Adrenal gland (tissue), 9 donors: ENCODE measurements at regions not wholly inside any gene's neighbourhood (a gene's known extent, or its start where the extent isn't known, plus 50 kb on each side); places are given as distances from the start of the nearest gene placed in this dataset.

Source experiments
- DNase-seq, 7 donors: peaks; one replicate each; pipeline ENCODE4 v3.0.0-alpha.2; 2019 to 2020
- H3K27ac ChIP-seq, 5 donors: fragments of 200-600 bp; sonication (generic) in 4 of 5; 1 replicate in 3 of 5; 2 replicates in 2 of 5; pipeline versions ENCODE4 v1.5.1 to v1.8.0; 2016 to 2020; ENCODE audit warnings: mild to moderate bottlenecking in 1 of 5
- H3K27me3 ChIP-seq: fragments of 200-600 bp; 2 replicates; pipeline ENCODE4 v1.8.0; 2021
- H3K36me3 ChIP-seq, 2 donors: fragments of 200-600 bp; replicated peaks in 1 of 2; 1 replicate in 1 of 2; 2 replicates in 1 of 2; pipeline versions ENCODE4 v1.5.1 to v1.8.0; 2018 to 2022
- H3K4me1 ChIP-seq, 2 donors: fragments of 200-600 bp; replicated peaks in 1 of 2; 1 replicate in 1 of 2; 2 replicates in 1 of 2; pipeline versions ENCODE4 v1.5.1 to v1.8.0; 2018 to 2021
- H3K4me3 ChIP-seq, 4 donors: fragments of 200-600 bp; sonication (generic) in 3 of 4; one replicate each; pipeline ENCODE4 v1.5.1; 2016 to 2018
- H3K9me3 ChIP-seq, 3 donors: fragments of 200-600 bp; sonication (generic) in 1 of 3; replicated peaks in 1 of 3; 1 replicate in 2 of 3; 2 replicates in 1 of 3; pipeline versions ENCODE4 v1.5.1 to v1.8.0; 2016 to 2021
- POLR2A ChIP-seq, 2 donors: fragments of 450-650 bp; IDR thresholded peaks; one replicate each; pipeline ENCODE4 v1.6.1; 2017; ENCODE audit warnings: antibody characterized with exemption in 2 of 2, mild to moderate bottlenecking in 2 of 2, moderate library complexity in 1 of 2
- WGBS, 4 donors: extraction: QIAGEN DNeasy Blood & Tissue Kit in 2 of 4; methylation state at CpG; one replicate each; pipeline versions ENCODE4 v1.1.5 to v1.1.7; 2013 to 2017; 5-methylcytosine and 5-hydroxymethylcytosine counted together
- intact Hi-C, 2 donors: fragments of 100-400 bp; cut with DNase I; formaldehyde crosslinking; loops; one replicate each; pipeline versions ENCODE4 v1.14.1 to v1.15.0; 2022 to 2023
- TF ChIP-seq, protein P1 (sequence below), 6 experiments: fragments of 450-650 bp in 4 of 6; fragments of 200-600 bp in 2 of 6; sonication (generic) in 1 of 6; IDR thresholded peaks; 1 replicate in 5 of 6; 2 replicates in 1 of 6; pipeline versions ENCODE4 v1.5.1 to v1.8.0; 2016 to 2021; ENCODE audit warnings: antibody characterized with exemption in 6 of 6, mild to moderate bottlenecking in 2 of 6, moderate library complexity in 1 of 6
- donor health status: healthy with polysubstance abuse.
- donor health status: Bipolar disorder and iron deficiency.
- donor health status: DM: yes; HTN: yes; CAD: no.
- donor health status: DM: no; HTN: no; CAD: no.
- donor health status: DM: no; HTN: no; CAD: no.

DNA sequence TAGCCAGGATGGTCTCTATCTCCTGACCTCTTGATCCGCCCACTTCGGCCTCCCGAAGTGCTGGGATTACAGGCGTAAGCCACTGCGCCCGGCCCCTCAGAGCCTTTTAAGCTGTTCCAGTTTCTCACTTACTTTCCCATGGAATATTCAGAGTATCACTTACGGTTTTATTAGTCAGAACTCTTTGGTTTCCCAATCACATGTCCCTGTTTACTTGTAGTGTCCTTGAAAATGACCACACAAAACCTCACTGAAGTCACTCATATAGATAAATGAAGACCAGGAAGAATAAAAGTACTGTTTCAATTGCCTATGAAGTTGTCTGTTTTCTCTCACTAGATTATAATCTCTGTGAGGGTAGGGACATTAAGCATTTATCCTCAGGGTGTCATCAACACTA lies 217.2 kb upstream of the HCCS start:
- H3K27me3 ChIP-seq, result no peaks in the 10 kb centered on the region
- no peak for DNase-seq
- H3K9me3 ChIP-seq, result no peaks in the 10 kb centered on the region
- H3K36me3 ChIP-seq, result no peaks in the 10 kb centered on the region
- no peak for TF ChIP-seq POLR2A (IDR thresholded peaks at IDR 0.05)
- TF ChIP-seq, protein P1, sequence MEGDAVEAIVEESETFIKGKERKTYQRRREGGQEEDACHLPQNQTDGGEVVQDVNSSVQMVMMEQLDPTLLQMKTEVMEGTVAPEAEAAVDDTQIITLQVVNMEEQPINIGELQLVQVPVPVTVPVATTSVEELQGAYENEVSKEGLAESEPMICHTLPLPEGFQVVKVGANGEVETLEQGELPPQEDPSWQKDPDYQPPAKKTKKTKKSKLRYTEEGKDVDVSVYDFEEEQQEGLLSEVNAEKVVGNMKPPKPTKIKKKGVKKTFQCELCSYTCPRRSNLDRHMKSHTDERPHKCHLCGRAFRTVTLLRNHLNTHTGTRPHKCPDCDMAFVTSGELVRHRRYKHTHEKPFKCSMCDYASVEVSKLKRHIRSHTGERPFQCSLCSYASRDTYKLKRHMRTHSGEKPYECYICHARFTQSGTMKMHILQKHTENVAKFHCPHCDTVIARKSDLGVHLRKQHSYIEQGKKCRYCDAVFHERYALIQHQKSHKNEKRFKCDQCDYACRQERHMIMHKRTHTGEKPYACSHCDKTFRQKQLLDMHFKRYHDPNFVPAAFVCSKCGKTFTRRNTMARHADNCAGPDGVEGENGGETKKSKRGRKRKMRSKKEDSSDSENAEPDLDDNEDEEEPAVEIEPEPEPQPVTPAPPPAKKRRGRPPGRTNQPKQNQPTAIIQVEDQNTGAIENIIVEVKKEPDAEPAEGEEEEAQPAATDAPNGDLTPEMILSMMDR (IDR thresholded peaks at IDR 0.05), result no peak
- intact Hi-C loops, result no loop called here
- H3K4me1 ChIP-seq, result no peaks in the 10 kb centered on the region
- WGBS, 4 donors, result 76 to 84% (median 80%) methylated on average over 7 of the region's 7 CpGs
- H3K4me3 ChIP-seq, result no peak overlapping the region
- H3K27ac ChIP-seq, result no peak overlapping the region

DNA sequence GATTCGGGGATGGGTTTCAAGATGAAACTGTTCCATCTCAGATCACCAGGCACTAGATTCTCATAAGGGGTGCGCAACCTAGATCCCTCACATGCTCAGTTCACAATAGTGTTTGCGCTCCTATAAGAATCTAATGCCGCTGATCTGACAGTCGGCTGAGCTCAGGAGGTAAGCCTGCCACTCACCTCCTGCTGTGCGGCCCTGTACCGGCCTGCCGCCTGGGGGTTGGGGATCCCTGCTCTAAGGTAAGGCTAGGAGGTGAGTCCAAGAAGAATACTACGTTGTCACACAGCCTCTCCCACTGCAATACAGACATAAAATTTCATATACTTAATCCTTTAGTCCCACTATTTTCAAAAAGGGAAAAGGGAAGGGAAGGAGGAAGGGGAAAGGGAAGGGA lies 213.4 kb upstream of the HCCS start:
- Histone ChIP-seq H3K27ac (no peak overlapping the region), H3K4me1 (no peaks in the 10 kb centered on the region), H3K9me3 (no peaks in the 10 kb centered on the region), H3K36me3 (no peaks in the 10 kb centered on the region), H3K4me3 (no peak overlapping the region), H3K27me3 (no peaks in the 10 kb centered on the region)
- 70 to 87% (median 81%) methylated on average over 7 to 9 of the region's 9 CpGs for WGBS, 4 donors
- no peak for DNase-seq
- no peak for TF ChIP-seq POLR2A (IDR thresholded peaks at IDR 0.05)
- TF ChIP-seq, protein P1 (IDR thresholded peaks at IDR 0.05), result no peak
- intact Hi-C loops, result no loop called here

DNA sequence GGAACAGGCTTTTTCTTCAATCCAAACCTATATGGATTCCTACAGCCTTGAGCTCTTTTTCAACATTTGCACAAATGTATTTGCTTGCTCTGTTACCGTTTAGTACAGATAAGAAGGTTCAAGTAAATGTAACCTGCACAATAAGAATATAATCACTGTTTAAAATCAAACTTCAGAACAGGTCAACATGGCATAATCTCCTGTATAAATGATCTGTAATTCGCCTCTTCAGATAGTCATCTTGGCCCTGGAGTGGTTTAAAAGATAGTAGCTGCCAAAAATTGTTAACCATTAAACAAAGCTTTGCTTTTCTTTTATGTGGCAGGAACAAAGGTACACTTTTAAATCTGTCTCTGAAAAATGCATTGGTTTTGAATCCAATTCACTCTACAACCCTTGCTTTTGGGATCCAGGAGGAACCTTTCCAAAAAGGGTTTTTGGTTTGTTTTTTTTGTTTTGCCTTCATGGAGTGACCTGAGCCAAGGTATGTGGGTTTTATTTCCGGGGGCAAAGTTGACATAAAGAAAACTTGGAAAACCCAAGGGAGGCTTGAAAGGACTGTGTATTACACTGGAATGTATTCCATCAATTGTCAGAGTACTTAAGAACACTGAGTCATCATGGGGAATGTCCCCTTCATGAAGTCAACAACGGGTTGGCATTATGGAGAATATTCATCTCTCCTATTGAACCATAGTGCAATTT lies 210.4 kb upstream of the HCCS start:
- DNase-seq, result no peak
- intact Hi-C loops, result no loop called here
- Histone ChIP-seq H3K4me1 (no peaks in the 10 kb centered on the region), H3K27me3 (no peaks in the 10 kb centered on the region), H3K27ac (no peak overlapping the region), H3K36me3 (no peaks in the 10 kb centered on the region), H3K4me3 (no peak overlapping the region), H3K9me3 (no peaks in the 10 kb centered on the region)
- no peak for TF ChIP-seq POLR2A (IDR thresholded peaks at IDR 0.05)
- TF ChIP-seq, protein P1 (IDR thresholded peaks at IDR 0.05), result no peak
- 45 to 49% (median 47%) methylated on average over 4 of the region's 4 CpGs for WGBS, 4 donors

DNA sequence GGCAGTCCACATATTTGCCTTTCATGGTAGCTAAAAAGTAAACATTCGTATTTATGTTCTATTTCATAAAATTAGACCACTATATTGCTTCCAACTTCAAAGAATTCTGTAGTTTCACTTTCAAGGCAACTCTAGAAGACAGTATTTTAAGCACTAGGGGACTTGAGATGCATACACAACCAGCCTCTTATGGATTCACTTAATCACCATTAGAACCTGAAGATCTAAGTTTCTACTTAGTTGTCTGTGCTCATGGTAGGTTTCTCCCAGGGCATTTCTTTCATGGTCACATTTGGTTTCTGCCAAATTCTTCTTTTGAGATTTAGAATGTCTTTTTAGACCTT lies 209.9 kb upstream of the HCCS start:
- DNase-seq, result no peak
- Histone ChIP-seq H3K4me1 (no peaks in the 10 kb centered on the region), H3K4me3 (no peak overlapping the region), H3K27me3 (no peaks in the 10 kb centered on the region), H3K36me3 (no peaks in the 10 kb centered on the region), H3K27ac (no peak overlapping the region), H3K9me3 (no peaks in the 10 kb centered on the region)
- TF ChIP-seq POLR2A (IDR thresholded peaks at IDR 0.05), result no peak
- TF ChIP-seq, protein P1 (IDR thresholded peaks at IDR 0.05), result no peak
- intact Hi-C loops, result no loop called here
- 50 to 93% (median 71%) methylated on average over 1 of the region's 1 CpG for WGBS, 4 donors
